GOT3 (cell line): ENCODE measurements at regions not wholly inside any gene's neighbourhood (a gene's known extent, or its start where the extent isn't known, plus 50 kb on each side); places are given as distances from the start of the nearest gene placed in this dataset.

ENCODE experiments used
- DNase-seq: peaks from one replicate; lab custom pipeline; 2025; ENCODE audit warnings: mixed read lengths; lab: John Stamatoyannopoulos, UW

- no peak for DNase-seq
These were observed 153.5 kb upstream of the RPL38 start for GRCh38 chr17:74049967-74050458.

- no peak for DNase-seq
These were observed 152.1 kb upstream of the RPL38 start for GRCh38 chr17:74051348-74051747.

- no peak for DNase-seq
These were observed 150.3 kb upstream of the RPL38 start for GRCh38 chr17:74052993-74053711.

- DNase-seq = no peak
These were observed 149.8 kb upstream of the RPL38 start for GRCh38 chr17:74053712-74054078.

- DNase-seq = no peak
These were observed 149.2 kb upstream of the RPL38 start for GRCh38 chr17:74054249-74054648.

GRCh38 chr17:74055508-74056160 lies 147.8 kb upstream of the RPL38 start:
- no peak for DNase-seq

- no peak for DNase-seq
These were observed 143.8 kb upstream of the RPL38 start for GRCh38 chr17:74059479-74060240.

GRCh38 chr17:74061758-74062157 lies 141.7 kb upstream of the RPL38 start:
- no peak for DNase-seq

- no peak for DNase-seq
These were observed 141.2 kb upstream of the RPL38 start for GRCh38 chr17:74062234-74062633.

- no peak for DNase-seq
These were observed 140.0 kb upstream of the RPL38 start for GRCh38 chr17:74063439-74063838.

- DNase-seq = no peak
These were observed 133.1 kb upstream of the RPL38 start for GRCh38 chr17:74070374-74070773.

- no peak for DNase-seq
These were observed 132.3 kb upstream of the RPL38 start for GRCh38 chr17:74070998-74071679.

GRCh38 chr17:74072340-74072739 lies 131.1 kb upstream of the RPL38 start:
- DNase-seq = no peak

- no peak for DNase-seq
These were observed 127.0 kb upstream of the RPL38 start for GRCh38 chr17:74076446-74076845.

- no peak for DNase-seq
These were observed 126.2 kb upstream of the RPL38 start for GRCh38 chr17:74077231-74077630.

- no peak for DNase-seq
These were observed 125.0 kb upstream of the RPL38 start for GRCh38 chr17:74078363-74078941.

- DNase-seq = no peak
These were observed 123.8 kb upstream of the RPL38 start for GRCh38 chr17:74079537-74080300.

GRCh38 chr17:74080656-74081582 lies 122.6 kb upstream of the RPL38 start:
- no peak for DNase-seq

GRCh38 chr17:74082886-74083285 lies 120.6 kb upstream of the RPL38 start:
- no peak for DNase-seq

GRCh38 chr17:74083321-74083720 lies 120.2 kb upstream of the RPL38 start:
- DNase-seq = no peak
